Stimulated activated CD4-positive, alpha-beta T cell treated with anti-CD3 and anti-CD28 coated beads, Interleukin-4, amount 100 ng/mL, for 1 hour (primary cell): ENCODE measurements at regions not wholly inside any gene's neighbourhood (a gene's known extent, or its start where the extent isn't known, plus 50 kb on each side); places are given as distances from the start of the nearest gene placed in this dataset.
"Not testable (repeated sequence)": the region's sequence is repeated elsewhere in the genome, so short reads cannot be mapped to it uniquely, and the experiment has no call there.

ENCODE experiments used
- DNase-seq: peaks from one replicate; pipeline ENCODE4 v3.0.0-alpha.2; 2020

DNA sequence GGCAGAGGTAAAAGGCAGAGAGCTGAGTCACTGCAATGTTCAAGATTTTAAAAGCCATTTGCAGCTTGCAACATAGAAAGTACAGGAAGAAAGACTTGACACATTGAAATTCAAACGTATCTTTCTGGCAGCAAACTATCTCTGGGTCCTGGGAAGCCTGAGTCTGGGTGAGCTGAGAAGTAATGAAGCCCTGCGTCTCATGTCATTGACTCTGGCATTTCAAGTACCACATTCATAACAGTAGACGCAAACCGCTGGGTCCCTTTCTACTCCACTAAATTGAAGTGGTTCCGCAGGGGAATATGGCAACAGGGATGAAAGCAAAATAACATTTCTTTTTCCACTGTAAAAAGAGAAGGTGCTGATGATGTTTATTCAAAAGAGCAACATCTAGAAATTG, 694.3 kb downstream of the BRINP1 start:
- DNase-seq: no peak

DNA sequence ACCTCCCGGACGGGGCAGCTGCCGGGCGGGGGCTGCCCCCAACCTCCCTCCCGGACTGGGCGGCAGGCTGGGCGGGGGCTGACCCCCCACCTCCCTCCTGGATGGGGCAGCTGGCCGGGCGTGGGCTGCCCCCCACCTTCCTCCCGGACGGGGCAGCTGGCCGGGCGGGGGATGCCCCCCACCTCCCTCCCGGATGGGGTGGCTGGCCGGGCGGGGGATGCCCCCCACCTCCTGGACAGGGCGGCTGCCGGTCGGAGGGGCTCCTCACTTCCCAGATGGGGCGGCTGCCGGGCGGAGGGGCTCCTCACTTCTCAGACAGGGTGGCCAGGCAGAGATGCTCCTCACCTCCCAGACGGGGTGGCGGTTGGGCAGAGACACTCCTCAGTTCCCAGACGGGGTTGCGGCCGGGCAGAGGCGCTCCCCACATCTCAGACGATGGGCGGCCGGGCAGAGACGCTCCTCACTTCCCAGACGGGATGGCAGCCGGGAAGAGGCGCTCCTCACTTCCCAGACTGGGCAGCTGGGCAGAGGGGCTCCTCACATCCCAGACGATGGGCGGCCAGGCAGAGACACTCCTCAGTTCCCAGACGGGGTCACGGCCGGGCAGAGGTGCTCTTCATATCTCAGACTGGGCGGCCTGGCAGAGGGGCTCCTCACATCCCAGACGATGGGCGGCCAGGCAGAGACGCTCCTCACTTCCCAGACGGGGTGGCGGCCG, 691.1 kb downstream of the BRINP1 start:
- DNase-seq: not testable (repeated sequence)

DNA sequence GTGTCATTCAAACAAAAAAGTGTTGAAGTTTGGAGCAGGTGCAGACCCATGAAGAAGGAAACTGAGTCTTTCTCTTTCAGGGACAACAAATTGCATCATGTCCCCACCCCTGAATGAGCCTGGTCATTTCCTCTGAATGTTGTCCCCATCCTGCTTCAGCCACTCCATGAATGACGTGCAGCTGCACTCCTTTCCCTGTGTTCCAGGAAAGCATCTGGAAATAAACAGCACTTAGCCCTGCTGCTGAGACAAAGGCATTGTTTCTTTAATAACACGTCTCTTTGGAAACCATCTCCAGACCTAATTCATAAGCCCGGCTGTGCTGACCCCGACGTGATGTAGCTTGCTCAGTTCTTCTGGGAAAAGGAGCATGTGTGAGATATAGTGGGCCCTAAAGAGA, 682.3 kb downstream of the BRINP1 start:
- DNase-seq: no peak

DNA sequence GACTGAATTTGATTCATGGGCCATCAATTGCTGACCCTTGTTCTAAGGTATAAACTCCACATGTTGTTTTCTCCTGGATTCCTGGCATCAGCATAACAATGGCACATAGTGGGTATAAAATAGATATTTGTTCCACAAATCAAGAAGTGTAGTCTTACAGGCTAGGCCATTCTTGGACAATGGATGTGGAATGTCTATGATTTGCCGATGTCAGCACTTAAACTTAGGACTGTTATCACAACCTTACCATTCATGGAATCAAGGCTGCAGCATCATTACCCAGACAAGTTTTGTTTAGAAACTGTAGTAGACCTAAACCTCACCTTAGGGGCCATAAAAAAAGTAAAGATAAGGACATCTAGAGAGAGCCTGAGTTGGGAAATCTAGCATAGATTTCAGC, 680.0 kb downstream of the BRINP1 start:
- no peak for DNase-seq

DNA sequence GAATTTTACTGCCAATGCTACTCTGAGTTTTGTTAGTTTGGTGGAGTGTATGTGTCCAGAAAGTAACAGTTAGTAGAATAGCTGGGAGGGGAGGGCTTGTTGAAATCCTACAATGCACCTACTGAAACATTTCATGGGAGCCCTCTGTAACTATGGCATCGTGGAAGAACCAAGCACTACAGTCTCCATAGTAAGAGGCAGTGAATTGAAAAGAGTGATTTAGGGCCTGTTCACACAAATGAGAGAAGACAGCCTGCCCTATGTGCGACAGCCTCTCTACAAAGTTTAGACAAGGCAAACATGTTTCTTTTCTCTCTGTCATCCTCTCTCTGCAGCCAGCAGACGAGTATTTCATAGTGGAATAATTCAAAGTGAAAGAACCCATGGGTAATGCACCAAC, 676.6 kb downstream of the BRINP1 start:
- no peak for DNase-seq

DNA sequence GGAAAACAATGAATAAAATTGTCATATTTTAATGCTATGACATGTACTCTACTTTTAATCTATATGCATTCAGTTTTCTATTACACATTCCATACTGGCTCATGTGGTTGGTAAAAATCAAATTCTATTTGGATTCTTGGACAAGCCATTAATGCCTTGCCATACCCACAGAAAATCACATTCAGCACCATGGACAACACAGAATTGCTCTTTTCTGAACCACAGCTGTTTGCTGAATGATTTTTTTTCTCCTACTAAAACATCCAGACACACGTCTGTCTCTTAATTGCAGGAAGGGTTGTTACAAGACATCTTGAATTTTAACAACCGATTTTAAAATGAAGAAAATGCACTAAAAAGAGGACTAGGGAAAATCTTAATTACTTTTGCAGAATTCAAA, 675.6 kb downstream of the BRINP1 start:
- DNase-seq: no peak

DNA sequence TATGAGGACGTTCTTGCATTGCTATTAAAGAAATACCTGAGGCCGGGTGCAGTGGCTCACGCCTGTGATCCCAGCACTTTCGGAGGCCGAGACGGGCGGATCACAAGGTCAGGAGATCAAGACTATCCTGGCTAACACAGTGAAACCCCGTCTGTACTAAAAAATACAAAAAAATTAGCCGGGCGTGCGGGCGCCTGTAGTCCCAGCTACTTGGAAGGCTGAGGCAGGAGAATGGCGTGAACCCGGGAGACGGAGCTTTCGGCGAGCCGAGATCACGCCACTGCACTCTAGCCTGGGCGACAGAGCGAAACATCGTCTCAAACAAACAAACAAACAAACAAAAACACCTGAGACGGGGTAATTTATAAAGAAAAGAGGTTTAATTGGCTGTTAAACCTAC, 674.0 kb downstream of the BRINP1 start:
- DNase-seq: not testable (repeated sequence)

DNA sequence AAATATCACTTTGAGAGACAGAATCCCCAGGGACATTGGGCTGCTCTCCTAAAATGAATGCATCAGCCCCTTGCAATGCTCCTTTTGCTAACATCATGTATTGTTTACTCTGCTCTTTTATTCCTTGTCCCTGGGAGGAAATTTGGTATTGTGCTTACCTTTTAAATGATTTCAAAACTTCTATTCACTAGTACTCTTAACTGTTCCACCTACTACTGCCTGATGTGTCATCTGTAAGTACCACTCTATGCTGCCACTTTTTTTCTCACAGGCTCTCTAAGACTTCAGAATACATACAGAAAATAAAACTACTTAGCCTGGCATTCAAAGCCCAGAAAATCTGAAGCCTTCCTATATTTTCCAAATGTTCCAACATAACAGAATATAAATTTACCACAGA, 667.2 kb downstream of the BRINP1 start:
- no peak for DNase-seq

DNA sequence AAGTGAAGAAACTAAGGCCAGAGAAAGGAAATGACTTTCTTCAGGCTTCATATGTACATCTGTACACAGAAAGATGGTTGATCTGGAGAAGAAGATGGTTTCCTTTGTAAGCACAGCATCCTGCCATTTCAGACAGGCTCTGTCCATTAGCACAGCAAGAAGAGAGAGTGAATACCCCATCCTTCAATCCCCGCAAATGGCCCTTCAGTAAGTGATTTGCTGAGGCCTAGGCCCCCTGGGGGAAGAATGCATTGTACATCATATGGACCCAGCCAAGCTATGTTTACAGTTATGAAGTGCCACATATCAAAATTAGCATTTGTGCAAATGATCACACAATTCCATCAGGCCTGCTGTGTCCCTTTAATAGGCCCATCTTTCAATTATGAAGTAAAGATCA, 657.4 kb downstream of the BRINP1 start:
- DNase-seq: no peak

DNA sequence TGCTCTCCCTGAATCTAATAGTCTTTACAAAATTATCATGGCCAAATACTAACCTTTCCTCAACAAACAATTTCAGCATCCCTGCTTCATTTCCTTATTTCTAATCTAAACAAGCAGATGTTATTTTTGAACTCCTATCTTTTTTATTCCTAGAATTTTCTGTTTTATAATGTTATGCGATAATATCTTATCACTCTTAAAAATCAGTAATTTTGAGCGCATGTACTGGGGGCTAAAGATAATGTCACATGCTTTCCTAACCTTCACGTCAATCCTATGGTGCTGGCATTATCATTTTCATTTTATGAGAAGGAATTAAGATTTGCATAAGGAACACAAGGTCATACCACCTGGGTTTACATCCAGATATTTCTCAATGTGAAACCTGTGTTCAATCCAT, 648.0 kb downstream of the BRINP1 start:
- no peak for DNase-seq

DNA sequence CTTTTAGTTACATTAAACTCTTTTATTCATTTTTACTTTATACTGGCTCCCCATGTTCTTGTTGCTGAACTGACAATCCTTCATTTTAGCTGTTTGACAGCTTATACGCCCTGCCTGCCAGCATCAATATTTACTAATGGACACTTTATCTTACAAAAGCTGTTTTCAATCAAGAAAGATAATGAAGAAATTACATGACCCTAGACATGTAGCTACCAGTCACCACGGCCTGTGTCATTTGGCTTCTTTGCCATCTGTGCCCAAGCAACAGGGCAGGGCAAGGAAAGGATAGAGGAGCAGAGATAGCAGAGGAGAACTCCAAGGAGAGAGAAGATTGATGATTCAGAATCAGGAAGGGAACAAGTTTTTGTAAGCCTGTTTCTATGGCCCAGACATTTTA, 647.3 kb downstream of the BRINP1 start:
- no peak for DNase-seq

DNA sequence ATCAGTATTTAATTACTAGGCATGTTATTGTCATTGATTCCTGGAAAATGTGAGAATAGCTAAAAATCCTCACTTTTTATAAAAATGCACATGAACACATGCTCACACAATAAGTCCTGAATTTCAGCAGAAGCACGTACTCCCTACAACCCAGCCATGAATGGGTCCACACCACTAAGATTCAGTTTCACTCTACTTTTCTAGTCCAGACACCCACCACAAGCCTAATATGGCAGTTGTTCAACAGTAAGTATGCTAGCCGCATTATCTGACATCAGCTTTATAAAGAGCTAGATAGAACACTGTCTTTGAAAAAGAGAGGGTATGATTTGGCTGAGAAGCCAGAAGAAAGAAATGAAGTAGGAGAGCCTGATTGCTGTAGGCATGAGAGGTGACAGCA, 639.3 kb downstream of the BRINP1 start:
- no peak for DNase-seq

DNA sequence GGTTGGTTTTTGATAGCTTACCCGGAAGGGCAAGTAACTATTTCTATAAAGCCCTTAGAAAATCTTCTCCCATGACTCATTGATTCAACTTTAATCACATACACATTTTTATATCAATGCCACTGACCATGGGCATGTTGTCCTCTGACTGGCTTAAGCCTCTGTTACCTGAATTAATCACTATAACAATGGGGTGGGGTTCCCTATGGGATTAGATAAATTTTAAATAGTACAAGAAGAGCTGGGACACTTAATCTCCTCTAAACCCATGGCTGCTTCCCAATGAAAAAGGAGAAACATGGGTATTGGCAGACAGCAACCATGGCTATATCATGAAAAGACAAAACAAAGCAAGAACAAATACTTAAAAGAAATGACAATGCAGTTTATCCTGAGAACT, 636.2 kb downstream of the BRINP1 start:
- DNase-seq: no peak

DNA sequence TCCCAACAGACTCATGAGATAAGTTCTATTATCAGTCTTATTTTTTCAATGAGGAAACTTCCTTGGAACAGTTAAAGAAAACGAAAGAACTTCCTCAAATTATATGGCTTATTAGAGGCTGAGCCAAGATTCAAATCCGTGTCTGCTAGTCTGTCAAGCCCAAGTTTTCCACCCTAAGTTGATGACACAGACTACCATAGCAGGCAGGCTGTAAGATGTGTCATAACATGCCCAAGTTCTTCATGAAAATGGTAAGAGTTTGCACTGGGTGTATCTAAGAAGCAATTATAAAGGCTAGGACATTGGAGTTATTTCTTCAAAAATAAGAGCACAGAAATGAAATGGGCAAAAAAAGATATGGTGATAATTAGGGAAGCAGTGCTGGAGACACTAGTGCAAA, 634.5 kb downstream of the BRINP1 start:
- DNase-seq: no peak

DNA sequence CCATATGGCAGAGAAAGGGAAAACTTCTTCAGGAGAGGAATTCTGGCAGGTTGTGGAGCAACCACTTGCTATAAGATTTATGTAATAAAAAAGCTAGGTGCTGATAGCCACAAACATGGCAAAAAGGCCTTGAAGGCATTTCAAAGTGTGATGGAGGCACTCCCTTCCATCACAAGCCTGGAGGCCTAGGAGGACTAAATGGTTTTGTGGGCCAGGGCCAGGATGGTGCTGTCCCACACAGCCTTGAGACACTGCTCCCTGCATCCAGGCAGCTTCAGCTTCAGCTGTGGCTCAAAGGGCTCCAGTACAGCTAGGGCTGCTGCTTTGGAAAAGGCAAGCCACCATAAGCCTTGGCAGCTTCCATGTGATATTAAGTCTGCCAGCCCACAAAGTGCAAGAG, 632.8 kb downstream of the BRINP1 start:
- DNase-seq: no peak

DNA sequence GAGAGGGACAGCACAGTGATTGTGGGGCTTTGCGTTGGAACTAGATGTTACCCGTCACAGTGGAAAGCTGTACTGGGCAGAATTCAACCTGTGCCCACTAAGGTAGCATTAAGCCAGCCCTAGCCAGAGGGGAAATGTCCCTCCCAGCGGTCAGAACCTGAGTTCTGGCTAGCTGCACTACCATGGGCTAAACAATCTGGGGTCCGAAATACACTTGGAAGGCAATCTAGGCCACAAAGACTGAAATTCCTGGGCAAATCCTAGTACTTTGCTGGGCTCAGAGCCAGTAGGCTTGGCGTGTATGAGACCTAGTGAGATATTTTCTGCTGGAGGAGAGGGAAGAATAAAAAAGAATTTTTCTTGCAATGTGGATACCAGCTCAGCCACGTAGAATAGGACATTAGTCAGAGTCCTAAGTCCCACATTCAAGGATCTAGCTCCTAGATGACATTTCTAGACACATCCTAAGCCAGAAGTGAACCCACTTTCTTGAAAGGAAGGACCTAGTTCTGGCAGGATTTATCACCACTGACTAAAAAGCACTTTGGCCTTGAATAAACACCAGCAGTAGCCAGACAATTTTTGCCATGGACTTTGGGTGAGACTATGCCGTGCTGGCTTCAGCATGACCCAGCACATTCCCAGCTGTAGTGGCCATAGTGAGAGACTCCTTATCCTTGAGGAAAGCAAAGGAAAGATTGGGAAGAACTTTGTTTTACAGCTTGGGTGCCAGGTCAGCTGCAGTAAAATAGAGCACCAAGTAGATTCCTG, 618.0 kb downstream of the BRINP1 start:
- no peak for DNase-seq

DNA sequence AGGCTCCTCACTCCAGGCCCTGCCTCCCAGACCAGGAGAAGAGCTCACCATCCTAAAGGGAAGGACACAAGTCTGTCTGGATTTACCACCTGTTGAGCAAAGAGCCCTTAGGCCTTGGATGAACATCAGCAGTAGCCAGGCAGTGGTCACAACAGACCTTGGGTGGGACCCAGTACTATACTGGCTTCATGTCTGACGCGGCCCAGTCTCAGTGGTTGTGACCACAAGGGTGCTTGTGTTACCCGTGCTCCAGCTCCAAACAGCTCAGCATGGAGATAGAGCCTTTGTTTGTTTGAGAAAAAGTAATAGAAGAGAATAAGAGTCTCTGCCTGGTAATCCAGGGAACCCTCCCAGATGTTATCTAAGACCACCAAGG, 617.4 kb downstream of the BRINP1 start:
- no peak for DNase-seq

DNA sequence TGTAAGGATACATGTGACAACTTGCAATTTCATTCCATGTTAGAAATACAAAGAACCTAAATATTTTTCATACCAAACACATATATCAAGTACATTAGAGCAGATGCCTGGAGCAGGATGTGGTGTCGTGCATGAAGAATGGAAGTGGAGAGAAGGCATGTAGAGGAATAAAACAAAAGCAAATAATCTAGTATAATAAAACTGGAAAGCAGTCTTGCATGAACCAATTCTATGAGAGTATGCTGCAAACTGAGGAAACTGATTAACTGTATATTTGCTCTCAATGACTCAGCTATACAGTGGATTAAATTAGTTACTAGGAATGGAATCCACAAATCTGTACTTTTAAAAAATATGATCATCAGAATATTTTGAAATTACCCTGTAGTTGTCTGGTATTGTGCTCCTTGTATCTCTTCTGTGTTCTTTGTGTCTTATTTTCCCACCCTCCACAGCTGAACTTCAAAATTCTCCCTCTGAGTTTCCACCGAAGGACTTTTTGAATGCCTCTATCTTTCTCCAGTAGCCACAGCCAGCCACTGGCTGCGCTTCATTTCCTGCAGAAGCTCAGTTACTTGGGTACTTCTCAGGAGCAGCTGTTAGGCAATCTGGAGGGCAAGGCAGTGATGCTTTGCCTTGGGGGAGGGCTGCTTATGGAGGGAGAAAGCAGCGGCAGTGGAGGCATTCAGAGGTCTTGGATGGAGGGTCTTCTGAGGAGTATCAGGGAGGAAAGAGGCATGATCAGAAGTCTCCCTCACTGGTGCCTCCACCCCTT, 608.0 kb downstream of the BRINP1 start:
- DNase-seq: no peak

DNA sequence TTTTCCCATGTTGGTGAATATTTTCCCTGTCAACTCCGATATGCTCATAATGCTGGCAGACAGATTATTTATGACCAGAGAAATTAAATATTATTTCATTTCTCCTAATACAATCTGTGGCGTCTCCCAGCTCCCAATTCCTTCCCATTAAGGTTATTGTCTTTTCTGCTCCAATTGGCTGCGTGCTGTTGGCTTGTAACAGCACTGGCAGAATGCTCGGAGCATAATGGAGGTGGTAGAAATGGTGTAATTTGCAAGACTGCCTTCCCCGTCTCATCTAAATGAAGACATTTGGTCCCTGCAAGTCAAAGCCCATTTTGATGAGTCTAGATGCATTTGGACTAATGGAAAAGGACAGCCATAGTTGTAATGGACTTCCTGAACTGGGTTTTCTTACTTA, 601.7 kb downstream of the BRINP1 start:
- DNase-seq: no peak

DNA sequence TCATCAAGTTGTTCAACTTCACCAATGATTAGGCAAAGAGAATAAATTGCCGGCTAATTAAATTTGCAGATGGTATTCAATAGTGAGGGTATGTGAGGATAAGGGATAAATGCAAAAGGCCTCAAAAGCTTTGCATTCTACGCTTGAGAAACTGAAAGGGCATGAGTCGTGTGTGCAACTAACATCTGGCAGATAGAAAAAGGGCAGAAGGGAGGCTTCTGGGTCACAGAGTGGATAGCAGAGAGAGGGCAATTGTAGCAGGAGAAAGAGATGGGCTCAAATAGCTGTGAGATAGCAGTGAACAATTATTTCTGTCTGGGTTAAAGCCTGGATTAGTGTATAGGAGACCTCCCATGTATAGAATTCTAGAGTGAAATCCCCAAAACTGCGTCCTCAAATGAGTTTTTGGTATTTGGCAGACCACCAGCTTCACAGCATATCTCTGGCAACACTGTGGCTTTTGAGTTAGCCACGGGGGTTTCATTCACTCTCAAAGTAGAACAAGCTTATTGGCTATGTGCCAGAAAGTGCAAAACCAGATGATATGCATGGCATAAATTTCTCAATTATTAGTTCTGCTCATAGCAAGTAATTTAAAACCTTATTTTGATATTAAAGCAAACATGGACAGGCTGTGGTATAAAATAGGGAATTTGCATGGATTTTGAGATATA, 586.3 kb downstream of the BRINP1 start:
- DNase-seq: no peak

DNA sequence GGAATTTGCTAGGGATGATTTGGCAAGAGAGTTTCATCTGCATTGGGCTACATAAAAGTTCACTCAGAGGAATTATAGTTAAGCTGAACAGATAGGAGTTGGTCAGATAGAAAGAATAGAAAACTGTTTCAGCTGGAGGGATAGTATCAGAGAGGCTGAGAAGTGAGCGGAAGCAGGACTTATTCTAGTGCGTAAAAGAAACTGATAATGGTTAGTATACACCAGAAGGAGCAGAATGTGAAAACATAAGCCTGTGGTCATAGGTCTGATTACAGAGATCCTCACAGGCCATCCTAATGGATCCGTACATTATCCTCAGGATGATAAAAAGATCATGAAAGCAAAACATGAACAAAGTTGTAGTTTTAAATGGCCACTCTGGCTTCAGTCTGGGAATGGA, 585.2 kb downstream of the BRINP1 start:
- no peak for DNase-seq

DNA sequence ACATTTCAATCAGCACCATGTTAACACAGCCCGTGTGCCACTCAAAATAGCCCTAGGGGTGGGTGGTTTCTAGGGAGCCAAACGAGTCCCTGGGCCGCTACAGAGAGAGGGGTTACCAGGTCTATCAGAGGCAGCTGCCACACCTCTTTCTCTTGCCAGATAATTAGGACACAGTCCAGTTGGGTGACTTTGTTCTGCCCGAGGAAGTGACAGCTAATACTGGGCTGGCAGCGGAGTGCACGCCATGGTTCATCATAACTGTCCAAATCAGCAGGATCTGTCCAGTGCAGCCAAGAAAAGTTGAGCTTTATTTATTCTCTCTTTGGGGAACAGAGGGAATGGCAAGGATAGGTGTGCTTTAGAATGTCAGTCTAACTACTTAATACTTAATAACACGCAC, 583.8 kb downstream of the BRINP1 start:
- DNase-seq: no peak

DNA sequence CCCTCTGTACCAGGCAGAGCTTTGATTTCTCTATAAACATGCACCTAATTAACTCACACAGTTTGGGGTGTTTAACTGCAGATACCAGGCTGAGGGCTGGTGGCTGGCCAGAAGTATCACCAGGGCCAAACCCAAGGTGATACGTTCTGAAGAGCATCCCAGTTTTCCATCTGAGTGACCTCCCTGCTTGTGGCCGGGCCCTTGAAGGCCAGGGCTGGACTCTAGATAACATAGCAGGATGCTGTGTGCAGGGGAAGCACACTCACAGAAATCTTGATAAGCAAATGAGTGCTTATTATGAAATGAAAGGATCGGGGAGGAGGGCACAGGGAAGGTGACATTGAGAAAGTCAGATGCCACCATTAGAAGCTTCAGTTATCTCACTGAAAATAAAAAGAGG, 582.4 kb downstream of the BRINP1 start:
- no peak for DNase-seq
